GM21825 (cell line): ENCODE measurements at regions not wholly inside any gene's neighbourhood (a gene's known extent, or its start where the extent isn't known, plus 50 kb on each side); places are given as distances from the start of the nearest gene placed in this dataset.

Experiments used
- ATAC-seq: cut with Tn5 transposase; IDR thresholded peaks from one replicate; pipeline ENCODE4 v1.9.1; 2021; ENCODE audit warnings: mild to moderate bottlenecking, moderate library complexity; ENCODE audit not compliant: unreplicated experiment

DNA sequence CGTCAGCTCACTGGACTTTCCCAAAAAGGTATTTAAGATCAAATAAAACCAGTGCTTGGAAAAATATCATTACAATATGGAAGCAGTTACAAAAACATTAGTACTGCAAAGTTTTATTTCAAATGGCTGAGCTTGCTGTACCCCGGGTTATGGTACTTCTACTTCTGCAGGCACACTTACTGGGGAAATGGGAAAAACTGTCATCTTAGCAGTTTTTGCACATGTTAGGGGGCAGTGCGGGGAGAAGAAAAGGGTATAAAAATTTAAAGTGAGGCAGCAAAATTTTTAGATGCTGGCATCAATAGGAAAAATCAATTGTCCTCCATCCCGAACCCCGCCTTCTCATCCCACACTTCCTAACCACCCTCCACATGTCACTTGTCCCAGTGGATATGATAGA is 133.4 kb downstream of the ATG4C start:
- no peak for ATAC-seq

DNA sequence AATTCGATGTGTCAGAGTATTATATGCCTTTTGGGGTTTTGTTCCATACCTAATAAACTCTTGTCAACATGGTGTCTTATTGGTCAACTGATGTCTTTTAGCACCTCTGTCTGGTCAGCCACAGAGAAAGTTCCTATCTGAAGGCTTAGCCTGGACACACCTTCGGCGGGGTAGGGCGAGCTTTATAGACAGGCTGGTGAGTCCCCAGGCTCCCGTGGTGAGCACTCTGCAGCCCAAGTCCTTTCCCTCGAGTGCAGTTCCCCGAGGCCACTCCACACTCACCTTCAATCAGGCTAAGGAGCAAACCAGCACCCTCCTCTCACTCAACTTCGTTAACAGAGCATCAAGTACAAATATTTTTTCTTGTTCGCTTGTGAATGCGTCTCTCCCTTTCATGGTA is 133.9 kb downstream of the ATG4C start:
- ATAC-seq: no peak

DNA sequence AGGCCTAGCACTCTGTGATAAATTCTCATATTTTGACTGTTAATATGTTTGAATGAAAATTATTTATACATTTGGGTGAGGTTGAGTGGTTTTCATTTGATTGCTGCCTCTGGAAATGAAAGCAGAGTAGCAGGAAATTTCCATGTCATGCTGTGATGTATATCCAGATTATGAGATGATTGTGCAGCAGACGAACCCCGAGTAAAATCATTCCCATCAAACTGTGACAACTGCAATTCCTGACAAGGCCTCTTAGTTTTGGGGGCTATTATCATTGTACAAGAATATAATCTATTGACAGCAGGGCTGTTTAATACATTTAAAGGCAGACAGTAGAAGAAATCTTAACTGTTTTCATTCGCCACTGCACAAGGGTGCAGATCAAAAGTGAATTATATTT is 134.8 kb downstream of the ATG4C start:
- ATAC-seq: no peak

DNA sequence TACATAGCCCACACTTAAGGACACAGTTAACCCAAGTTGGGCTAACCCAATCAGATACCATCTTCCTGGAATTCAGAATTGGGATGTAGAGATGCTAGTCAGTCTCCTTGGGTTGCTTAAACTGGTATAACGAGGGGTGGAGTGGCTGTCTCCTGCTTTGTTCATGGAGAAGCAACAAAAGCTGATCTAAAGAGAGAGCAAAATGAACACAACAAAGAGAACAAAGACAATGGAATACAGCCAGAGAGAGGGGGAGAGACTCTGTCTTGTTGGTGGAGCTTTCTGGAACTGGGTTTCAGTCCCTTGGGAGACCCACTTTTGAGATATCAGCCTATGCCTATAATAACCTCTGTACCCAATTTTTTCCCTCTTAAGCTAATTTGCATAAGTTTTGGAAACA is 138.1 kb downstream of the ATG4C start:
- ATAC-seq: no peak

DNA sequence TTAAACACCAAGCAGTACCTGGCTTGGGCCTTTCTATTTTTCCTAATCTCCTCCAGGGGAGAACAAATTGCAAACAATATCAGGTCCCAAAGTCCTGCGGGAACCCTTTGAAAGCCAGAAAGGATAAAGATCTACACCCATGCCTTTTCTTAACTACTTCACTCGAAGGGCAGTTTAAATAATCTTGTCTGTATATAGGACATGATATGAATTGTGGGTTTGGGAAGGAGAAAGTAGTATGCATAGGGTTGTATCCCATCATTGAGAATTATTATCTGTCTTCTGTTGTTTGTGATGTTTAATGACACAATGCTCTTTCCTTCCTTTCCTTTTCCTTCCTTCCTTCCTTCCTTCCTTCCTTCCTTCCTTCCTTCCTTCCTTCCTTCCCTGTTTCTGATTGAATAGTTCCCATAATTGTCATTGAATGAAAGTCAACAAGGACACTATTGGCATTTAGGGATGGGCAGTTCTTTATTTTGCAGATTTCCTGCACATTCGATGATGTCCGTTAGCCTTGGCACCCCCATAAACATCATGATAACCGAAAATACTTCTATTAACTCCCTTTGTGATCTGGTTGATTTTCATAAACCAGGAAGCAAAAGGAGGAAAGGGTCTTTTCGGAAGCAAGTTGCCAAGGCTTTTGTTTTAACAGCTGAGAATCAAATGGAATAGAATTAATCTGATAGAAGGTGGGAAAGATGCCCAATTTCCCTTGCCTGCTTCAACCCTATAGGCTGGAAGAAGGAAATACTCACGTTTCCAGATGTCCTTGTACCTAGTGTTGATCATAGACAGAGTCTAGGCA is 141.3 kb downstream of the ATG4C start:
- no peak for ATAC-seq

DNA sequence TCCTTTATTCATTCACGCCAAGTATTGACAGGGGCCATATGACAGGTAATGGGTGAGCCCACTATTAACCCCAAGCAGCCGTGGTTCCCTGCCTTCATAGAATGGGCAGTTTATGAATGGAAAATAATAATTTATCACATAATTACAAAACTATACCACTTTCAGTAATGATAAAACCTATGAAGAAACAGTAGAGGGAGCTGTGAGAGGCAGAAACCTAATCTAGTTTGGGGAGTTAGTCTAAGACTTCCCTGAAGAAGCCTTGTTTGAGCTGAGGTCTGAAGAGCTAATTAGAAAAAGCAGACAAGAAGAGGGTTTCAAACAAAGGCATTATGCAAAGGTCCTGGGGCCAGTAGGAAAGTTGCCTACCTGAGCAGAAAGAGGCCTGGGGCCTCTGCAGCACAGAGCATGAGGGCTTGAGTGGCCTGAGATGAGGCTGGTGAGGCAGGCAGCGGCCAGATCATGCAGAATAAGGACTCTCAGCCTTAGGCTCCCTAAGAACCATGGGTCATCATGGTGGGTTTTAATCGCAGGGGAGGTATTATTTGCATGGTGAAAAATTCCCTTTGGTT is 142.8 kb downstream of the ATG4C start:
- ATAC-seq: no peak

DNA sequence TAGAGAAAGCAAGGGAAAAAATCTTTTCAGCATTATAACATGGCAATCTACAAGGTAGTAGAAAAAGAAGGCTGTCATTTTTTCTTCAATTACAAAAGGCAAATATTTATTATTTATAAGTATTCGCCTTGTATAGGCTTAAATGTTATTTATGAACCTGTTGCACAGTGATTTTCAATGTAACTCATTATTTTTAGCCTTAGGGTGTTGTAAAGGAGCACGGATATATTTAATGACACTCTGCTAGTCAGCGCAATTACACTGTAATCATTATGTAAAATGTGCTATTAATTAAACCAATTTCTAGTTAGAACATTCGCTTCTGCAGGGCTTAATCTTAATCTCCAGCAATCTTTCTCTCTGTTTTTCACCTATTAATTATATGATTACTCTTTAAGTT is 145.0 kb downstream of the ATG4C start:
- no peak for ATAC-seq

DNA sequence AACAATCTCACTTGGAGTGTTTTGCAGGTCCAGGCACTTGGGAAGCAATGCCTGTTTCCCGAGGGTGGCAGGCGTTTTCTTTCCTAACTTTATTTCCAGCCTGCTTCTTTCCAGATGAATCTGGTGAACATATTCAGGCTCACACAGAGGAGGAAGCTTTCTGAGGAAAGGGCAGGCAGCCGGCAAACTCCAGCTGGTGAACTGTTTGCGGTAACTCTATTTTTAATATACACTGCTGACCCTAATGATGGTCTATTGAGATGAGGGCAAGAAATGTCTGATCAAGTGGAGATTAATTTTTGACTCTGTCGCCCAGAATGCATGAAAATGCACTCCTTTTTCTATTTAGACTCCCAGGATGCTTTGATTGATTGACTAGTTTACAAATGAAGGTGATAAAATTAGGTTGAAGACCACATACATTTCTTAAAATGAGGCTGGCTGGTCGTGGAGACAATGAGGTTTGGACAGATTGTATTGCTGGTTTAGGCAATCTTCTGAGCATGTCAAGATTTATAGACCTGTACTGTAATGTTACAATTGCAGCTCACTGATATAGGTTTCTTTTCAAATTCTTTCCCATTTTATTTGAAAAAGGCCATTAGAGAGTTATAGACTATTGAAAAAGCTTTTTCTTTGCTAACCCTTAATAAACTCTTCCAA is 153.8 kb downstream of the ATG4C start:
- ATAC-seq: no peak

DNA sequence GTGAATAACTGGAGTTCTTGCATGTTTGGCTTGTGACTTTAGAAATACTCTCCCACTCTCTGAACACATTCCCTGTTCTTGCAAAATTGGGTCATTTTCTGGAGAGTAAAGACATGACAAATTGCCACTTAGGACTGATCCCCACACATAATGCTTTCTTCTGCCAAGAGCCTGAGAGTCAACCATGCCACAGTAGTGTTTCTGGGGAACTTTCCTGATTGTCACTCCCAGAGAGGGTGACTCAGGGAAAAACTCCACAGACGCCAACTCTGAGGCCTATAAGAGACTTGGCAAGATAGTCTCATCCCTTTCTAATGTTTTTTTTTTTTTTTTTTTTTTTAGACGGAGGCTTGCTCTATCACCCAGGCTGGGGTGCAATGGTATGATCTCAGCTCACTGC is 157.8 kb downstream of the ATG4C start:
- ATAC-seq: no peak

DNA sequence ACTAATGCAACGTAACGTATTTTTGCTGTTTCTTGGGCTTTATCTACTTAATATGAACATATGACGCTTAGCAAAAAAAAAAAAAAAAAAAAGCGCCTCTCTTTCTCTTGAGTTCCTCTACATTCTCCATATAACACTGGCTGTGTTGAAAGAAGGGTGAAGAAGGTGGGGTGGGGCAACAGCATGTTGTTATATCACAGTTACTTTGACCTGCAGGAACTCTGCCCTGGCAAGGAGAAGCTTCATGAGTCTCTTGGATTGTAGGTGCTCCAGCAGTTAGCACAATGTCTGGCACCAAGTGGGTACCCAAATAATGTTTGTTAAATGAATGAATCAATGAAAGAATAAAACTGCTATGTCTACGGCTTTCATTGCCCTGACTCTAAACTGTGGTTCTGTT is 162.6 kb downstream of the ATG4C start:
- no peak for ATAC-seq

DNA sequence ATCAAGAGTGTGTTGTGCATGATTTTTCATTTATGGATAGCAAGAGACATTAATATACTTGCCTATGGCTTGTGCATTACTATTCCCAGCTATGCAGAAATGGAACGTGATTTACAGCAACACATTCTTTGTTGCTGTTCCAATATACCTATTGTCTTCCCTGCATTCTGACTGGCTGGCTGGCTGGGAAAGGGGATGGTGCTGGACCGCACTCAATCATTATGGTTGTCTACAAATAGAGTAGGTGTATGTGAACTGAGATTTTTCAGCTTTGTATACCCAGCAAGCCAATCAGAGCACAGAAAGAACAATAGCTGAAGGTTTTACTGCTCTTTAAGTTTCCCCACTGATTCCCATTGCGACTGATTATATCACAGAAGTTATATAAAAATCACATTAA is 167.5 kb downstream of the ATG4C start:
- no peak for ATAC-seq

DNA sequence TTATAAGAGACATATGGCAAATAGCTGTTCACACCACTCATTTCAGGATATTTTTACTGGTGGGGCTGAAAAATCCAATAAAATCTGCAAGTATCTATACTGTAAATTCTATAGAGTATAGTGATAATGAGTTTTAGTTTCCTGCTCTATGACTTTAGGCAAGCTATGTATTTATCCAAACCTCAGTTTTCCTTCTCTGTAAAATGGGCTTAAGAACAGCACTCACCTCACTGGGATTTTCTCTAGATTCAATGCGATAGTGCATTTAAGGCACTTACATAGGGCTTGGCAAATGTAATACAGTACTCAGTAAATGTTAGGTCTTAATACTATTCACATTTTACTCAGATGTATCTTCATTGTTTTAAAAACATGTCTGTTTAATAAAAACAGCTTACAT is 168.7 kb downstream of the ATG4C start:
- no peak for ATAC-seq

DNA sequence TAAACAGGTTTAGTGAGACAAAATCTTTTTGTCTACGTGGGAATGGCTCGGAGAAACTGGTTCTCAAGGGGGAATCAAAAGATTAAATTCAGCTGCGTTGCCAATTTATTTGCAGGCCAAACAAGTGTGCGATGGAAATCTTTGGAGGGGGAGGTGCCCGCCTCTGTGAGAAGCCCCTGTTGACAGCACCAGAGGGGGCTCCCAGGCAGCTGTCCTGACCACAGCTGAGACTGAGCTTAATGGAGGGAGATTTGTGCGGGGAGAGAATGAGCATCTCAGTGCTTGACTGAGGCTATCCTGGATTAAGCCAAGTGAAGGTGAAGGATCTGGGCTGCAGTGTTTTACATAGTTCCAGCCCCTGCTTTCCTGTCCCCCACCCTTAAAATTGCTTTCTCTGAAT is 169.7 kb downstream of the ATG4C start:
- ATAC-seq: no peak

DNA sequence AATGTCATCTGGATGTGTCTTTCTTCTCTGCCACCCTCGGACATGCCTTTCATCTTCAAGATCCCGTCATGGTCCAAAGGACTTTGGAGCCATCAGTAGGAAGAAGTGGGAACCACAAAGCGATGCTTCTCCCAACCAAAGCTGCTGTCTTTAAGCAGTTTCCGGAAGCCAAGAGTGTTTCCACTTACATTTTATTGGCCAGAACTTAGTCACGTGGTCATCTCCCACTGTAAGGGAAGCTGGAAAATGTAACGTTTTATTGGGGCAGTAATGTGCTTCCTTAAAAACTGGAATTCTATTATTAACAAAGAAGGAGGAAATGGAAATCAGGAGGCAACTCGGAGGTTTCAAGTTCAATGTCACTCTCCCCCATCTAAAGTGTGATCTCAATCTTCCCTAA is 170.8 kb downstream of the ATG4C start:
- ATAC-seq: no peak

DNA sequence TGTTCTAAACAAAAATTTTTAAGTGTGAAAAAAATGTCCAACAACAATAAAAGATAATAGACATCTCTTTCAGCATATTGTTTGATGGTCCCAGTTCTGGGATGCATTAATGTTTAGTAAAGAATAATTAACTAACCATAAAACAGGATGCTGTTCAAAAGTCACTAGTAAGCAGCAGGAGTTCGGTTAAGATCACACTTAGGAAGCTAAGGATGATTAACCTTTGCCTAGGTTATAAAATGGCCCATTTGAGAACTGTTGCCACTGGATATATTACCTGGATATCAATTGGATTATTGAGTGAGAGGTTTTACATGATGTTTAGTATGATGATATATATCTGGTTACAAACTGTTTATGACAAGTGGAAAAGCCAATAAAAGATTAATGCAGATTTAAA is 171.7 kb downstream of the ATG4C start:
- no peak for ATAC-seq

DNA sequence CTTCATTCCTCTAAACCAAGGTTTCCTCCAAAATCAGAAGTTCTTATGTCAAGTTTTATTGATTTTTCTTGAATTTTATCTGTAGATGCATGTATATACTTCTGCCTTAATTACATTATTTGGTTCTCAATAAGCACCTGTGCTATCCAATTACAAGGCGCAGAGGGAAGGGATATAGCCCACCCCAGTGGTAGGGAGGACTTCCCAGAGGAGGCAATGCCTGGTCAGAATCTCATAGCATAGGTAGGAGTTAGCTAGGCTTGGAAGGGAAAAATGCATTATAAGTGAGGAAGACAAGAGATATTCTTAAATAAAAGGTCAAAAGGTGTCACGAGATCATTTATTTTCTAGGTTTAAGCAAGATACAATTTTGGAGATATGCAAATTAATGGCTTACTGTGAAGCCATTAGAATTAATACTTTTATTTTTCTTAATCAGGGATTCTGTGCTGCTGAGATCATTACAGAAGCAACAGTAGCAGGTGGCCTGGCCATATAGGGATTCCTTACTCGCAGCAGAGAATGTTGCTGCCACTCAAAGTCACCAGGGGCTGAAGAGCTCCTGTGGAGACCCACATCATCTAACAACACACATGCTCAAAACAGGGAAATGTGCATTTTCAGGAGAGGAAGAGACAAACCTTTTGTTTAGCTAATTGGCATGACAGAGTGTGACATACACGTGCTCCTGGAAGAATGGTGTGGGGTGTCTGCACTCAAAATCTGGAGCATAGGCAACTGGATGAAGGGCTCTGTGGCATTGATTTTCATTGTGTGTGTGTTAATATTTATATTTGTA is 178.3 kb downstream of the ATG4C start:
- no peak for ATAC-seq

DNA sequence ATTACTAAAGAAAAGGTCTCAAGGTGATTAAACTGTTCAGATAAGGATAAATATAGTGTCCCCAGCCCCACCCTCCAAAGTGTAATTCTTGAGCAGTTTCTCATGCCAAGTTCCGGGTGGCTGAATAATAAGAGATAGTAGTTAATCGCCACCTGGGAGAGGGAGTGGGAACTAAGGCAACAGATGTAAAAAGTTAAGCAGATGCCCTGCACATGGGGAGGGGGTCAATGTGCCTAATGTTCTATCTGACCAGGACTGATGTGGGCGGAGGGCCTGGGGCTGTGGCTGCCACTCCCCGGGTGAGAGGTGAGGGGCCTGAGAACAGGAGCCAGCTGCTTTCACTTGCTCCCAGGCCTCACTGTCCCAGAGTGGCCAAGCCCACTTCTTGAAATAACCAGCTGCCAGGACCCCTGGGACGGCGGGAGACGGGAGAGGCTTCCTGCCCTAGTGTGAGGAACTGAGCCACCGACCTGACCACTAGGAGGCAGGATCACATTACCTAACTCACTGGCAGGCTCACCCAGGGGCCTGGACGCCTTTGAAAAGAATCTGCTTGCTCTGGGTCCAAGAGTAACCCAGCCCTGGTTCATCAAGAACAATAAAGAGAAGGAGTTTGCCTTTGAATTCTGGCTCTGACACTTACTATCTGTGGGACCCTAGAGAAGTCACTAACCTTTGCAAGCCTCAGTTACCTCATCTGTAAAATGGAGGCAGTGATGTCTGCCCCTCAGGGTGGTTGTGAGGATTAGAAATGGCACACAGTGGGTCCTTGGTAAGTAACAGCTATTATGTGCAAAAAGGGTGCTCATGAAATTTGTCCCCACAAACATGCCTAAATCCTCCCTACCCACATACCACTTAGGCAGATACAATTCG is 179.2 kb downstream of the ATG4C start:
- no peak for ATAC-seq

DNA sequence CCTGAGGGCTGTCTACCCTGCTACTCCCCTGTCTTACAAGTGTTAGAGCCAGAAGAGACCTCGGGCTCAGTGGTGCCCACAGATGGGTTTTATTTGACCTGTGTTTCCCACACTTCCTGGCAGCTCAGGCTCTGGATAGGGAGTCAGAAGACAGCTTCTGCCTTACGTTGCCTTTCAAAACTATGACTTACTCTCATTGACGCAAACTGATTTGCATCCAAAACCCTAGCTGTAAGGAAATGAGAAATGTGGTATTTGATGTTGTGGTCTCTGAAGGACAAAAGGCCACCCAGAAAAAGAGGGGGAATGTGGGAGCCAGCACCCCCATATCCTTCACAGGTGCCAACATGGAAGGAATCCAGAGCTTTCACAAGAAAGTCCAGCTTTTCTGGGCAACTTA is 180.2 kb downstream of the ATG4C start:
- no peak for ATAC-seq

DNA sequence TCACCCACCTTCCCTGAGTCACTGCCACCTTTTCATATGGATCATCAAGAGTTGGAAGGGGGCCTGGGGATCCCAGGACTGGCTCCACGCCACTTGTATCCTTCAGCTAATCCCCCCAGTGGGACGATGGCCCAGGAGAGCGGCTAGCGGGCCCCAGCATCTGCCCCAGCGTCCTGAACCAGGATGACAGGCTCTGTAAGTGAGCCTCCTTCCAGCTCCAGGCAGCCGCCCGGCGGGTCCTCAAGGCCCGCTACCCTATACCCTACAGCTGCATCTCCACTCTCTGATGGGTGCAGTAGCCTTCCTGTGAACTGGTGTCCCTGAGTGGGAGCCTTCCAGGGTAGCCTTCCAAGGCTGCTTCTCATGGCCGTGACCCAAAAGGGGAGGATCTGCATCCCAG is 183.1 kb downstream of the ATG4C start:
- ATAC-seq: no peak

DNA sequence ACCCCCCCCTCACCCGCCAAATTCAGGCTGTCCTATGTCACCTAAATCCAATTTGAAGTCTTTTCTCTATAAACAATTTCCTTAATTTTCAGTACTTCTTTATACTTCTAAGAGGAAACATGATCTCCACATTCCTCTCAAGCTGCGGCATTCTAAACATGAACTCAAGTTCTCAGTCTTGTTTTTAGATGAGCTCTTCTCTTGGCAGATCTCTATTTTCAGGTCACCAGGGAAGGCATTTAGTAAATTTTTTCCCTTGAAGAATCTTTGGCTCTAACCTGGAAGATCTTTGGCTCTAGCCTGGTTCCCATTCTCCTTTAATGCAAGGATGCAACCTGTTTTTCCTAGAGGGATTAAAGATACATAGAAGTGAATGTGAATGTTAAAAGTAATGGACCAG is 193.4 kb downstream of the ATG4C start:
- ATAC-seq: no peak

DNA sequence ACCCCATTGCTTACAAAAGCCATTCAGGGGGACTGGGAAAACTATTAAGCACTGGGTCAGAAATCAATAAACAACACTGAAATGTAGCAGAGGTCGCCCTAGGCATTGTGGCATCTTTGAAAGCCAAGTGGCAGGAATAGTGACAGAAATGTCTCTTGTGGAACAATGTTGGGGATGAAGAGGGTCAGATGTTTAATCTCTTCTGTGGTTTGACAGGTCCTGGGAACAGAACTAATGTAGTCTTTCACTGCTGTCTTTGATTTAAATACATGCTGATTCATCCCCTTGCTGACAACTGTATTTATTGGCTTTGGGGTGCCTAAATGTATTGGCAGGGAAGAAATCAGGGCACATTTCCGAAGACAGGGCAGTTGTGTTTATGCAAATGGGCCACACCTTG is 194.8 kb downstream of the ATG4C start:
- ATAC-seq: no peak
